CD4-positive, alpha-beta T cell treated with Interleukin-21 for 1 hour (primary cell): ENCODE measurements at regions not wholly inside any gene's neighbourhood (a gene's known extent, or its start where the extent isn't known, plus 50 kb on each side); places are given as distances from the start of the nearest gene placed in this dataset.
"Not testable (repeated sequence)": the region's sequence is repeated elsewhere in the genome, so short reads cannot be mapped to it uniquely, and the experiment has no call there.

Experiments used
- DNase-seq: peaks from one replicate; pipeline ENCODE4 v3.0.0-alpha.2; 2020

GRCh38 chr11:25527841-25528240, 804.1 kb upstream of the ANO3 start:
- DNase-seq: no peak

- DNase-seq: no peak
These were observed 802.4 kb upstream of the ANO3 start for GRCh38 chr11:25529572-25529971.

GRCh38 chr11:25535467-25536272, 796.3 kb upstream of the ANO3 start:
- no peak for DNase-seq

- no peak for DNase-seq
These were observed 795.6 kb upstream of the ANO3 start for GRCh38 chr11:25536289-25536688.

GRCh38 chr11:25537393-25537792, 794.5 kb upstream of the ANO3 start:
- DNase-seq: no peak

GRCh38 chr11:25547292-25547691, 784.6 kb upstream of the ANO3 start:
- DNase-seq: no peak

- DNase-seq: no peak
These were observed 769.5 kb upstream of the ANO3 start for GRCh38 chr11:25562417-25562816.

- no peak for DNase-seq
These were observed 766.1 kb upstream of the ANO3 start for GRCh38 chr11:25565846-25566245.

- no peak for DNase-seq
These were observed 765.4 kb upstream of the ANO3 start for GRCh38 chr11:25566298-25567200.

GRCh38 chr11:25576320-25576719, 755.6 kb upstream of the ANO3 start:
- no peak for DNase-seq

GRCh38 chr11:25579554-25579953, 752.4 kb upstream of the ANO3 start:
- not testable (repeated sequence) for DNase-seq

GRCh38 chr11:25583596-25583995, 748.3 kb upstream of the ANO3 start:
- no peak for DNase-seq

GRCh38 chr11:25587496-25587895, 744.4 kb upstream of the ANO3 start:
- no peak for DNase-seq

- no peak for DNase-seq
These were observed 738.7 kb upstream of the ANO3 start for GRCh38 chr11:25593221-25593620.

GRCh38 chr11:25596701-25597100, 735.2 kb upstream of the ANO3 start:
- DNase-seq: no peak

GRCh38 chr11:25597696-25598095, 734.2 kb upstream of the ANO3 start:
- DNase-seq: no peak

- no peak for DNase-seq
These were observed 729.8 kb upstream of the ANO3 start for GRCh38 chr11:25602149-25602548.

GRCh38 chr11:25602959-25603358, 729.0 kb upstream of the ANO3 start:
- DNase-seq: no peak

- no peak for DNase-seq
These were observed 719.1 kb upstream of the ANO3 start for GRCh38 chr11:25612806-25613205.

GRCh38 chr11:25613451-25613850, 718.5 kb upstream of the ANO3 start:
- DNase-seq: no peak

GRCh38 chr11:25613865-25614264, 718.1 kb upstream of the ANO3 start:
- no peak for DNase-seq

- no peak for DNase-seq
These were observed 716.9 kb upstream of the ANO3 start for GRCh38 chr11:25615069-25615468.

GRCh38 chr11:25615841-25616240, 716.1 kb upstream of the ANO3 start:
- no peak for DNase-seq

GRCh38 chr11:25625094-25625493, 706.8 kb upstream of the ANO3 start:
- no peak for DNase-seq
